ENCODE measurements at regions not wholly inside any gene's neighbourhood (a gene's known extent, or its start where the extent isn't known, plus 50 kb on each side); places are given as distances from the start of the nearest gene placed in this dataset.

- Histone ChIP-seq H3K27me3 (replicated peaks in 1 of 7) (no peaks in the 10 kb centered on the region), H3K36me3 (no peaks in the 10 kb centered on the region), H3K9me3 (no peaks in the 10 kb centered on the region), H3K27ac (no peak overlapping the region), H3K4me1 (no peaks in the 10 kb centered on the region), H3K4me3 (no peak overlapping the region)
- 86 to 98% (median 89%) methylated on average over 1 of the region's 1 CpG for WGBS, 5 donors
- intact Hi-C loops (cut with DNase I; ENCODE audit: low total_unique reads), result no loop called here
- no peak for TF ChIP-seq POLR2AphosphoS5 (IDR thresholded peaks at IDR 0.05)
- DNase-seq, result no peak
Measured at GRCh38 chr4:124201636-124202035, 510.9 kb downstream of the ANKRD50 start.

DNA sequence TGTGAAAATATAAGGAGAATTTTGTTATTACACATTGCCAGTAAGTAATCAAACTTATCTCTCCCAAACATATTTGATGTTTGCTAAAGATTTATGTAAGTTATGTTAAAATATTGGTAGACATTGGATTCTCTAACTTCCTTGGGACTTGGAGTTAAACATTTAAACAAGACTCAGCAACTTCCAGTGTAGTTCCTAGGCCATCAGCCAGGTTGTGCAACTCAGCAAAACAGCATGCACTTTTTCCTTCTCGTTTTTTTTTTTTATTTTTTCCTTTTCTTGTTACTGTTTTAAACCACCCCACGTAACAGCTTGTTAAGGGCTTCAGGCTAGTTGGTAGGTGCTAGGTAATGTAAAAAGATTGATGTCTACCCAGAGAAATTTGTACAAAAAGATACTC lies 510.4 kb downstream of the ANKRD50 start:
- Histone ChIP-seq H3K27ac (no peak overlapping the region), H3K4me1 (no peaks in the 10 kb centered on the region), H3K27me3 (replicated peaks in 1 of 7) (no peaks in the 10 kb centered on the region), H3K9me3 (no peaks in the 10 kb centered on the region), H3K36me3 (no peaks in the 10 kb centered on the region), H3K4me3 (no peak overlapping the region)
- intact Hi-C loops (cut with DNase I; ENCODE audit: low total_unique reads), result no loop called here
- no peak for DNase-seq
- TF ChIP-seq POLR2A (IDR thresholded peaks at IDR 0.05), result no peak
- TF ChIP-seq, protein P1, sequence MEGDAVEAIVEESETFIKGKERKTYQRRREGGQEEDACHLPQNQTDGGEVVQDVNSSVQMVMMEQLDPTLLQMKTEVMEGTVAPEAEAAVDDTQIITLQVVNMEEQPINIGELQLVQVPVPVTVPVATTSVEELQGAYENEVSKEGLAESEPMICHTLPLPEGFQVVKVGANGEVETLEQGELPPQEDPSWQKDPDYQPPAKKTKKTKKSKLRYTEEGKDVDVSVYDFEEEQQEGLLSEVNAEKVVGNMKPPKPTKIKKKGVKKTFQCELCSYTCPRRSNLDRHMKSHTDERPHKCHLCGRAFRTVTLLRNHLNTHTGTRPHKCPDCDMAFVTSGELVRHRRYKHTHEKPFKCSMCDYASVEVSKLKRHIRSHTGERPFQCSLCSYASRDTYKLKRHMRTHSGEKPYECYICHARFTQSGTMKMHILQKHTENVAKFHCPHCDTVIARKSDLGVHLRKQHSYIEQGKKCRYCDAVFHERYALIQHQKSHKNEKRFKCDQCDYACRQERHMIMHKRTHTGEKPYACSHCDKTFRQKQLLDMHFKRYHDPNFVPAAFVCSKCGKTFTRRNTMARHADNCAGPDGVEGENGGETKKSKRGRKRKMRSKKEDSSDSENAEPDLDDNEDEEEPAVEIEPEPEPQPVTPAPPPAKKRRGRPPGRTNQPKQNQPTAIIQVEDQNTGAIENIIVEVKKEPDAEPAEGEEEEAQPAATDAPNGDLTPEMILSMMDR (IDR thresholded peaks at IDR 0.05 in 8 of 11, conservative IDR thresholded peaks at IDR 0.05 in 3 of 11), result no peak
- TF ChIP-seq POLR2AphosphoS5 (IDR thresholded peaks at IDR 0.05), result no peak
- 13 to 27% (median 20%) methylated on average over 2 of the region's 2 CpGs for WGBS, 5 donors

- WGBS, 5 donors, result 78 to 92% (median 85%) methylated on average over 3 of the region's 3 CpGs
- no peaks in the 10 kb centered on the region for H3K9me3 ChIP-seq
- no peaks in the 10 kb centered on the region for H3K36me3 ChIP-seq
- no peaks in the 10 kb centered on the region for H3K27me3 ChIP-seq (replicated peaks in 1 of 7)
- no peak for DNase-seq
- no peak overlapping the region for H3K27ac ChIP-seq
- no peaks in the 10 kb centered on the region for H3K4me1 ChIP-seq
- no peak overlapping the region for H3K4me3 ChIP-seq
- intact Hi-C loops (cut with DNase I; ENCODE audit: low total_unique reads), result no loop called here
- TF ChIP-seq, protein P1 (IDR thresholded peaks at IDR 0.05 in 8 of 11, conservative IDR thresholded peaks at IDR 0.05 in 3 of 11), result no peak
- TF ChIP-seq POLR2A (IDR thresholded peaks at IDR 0.05), result no peak
Measured at GRCh38 chr4:124203613-124204238, 508.8 kb downstream of the ANKRD50 start.

GRCh38 chr4:124206779-124207605 lies 505.5 kb downstream of the ANKRD50 start:
- Histone ChIP-seq H3K36me3 (no peaks in the 10 kb centered on the region), H3K4me1 (no peaks in the 10 kb centered on the region), H3K27me3 (replicated peaks in 1 of 7) (no peaks in the 10 kb centered on the region), H3K4me3 (no peak overlapping the region), H3K27ac (peak overlapping the region in 5 of 8 donors; percentile 14 to 55 (median 25)), H3K9me3 (no peaks in the 10 kb centered on the region)
- WGBS, 5 donors, result 91 to 97% (median 93%) methylated on average over 9 of the region's 9 CpGs
- TF ChIP-seq, protein P1 (IDR thresholded peaks at IDR 0.05 in 8 of 11, conservative IDR thresholded peaks at IDR 0.05 in 3 of 11), result no peak
- TF ChIP-seq POLR2AphosphoS5 (IDR thresholded peaks at IDR 0.05), result no peak
- no peak for TF ChIP-seq POLR2A (IDR thresholded peaks at IDR 0.05)
- intact Hi-C loops (cut with DNase I; ENCODE audit: low total_unique reads), result no loop called here
- DNase-seq, result no peak
